H1 (cell line): ENCODE measurements at regions not wholly inside any gene's neighbourhood (a gene's known extent, or its start where the extent isn't known, plus 50 kb on each side); places are given as distances from the start of the nearest gene placed in this dataset.
A peak's percentile ranks its signal among the peaks of the same experiment; 100 is the strongest.

Experiments used
- CTCF ChIA-PET: fragments of 300-600 bp; sonication (Branson Sonifier 250); formaldehyde crosslinking; loops from one replicate; lab custom pipeline; 2021; ENCODE audit not compliant: partially characterized antibody; lab: Charles Lee
- POLR2A ChIA-PET: fragments of 300-600 bp; sonication (Branson Sonifier 250); formaldehyde crosslinking; loops from one replicate; lab custom pipeline; 2021; ENCODE audit warnings: inconsistent platforms; ENCODE audit not compliant: partially characterized antibody; lab: Charles Lee
- DNase-seq, 2 experiments: peaks; one replicate each; pipeline versions ENCODE4 v3.0.0 to v3.0.0-alpha.2; 2010 to 2022; ENCODE audit warnings: low spot score in 2 of 2, low read depth in 1 of 2, mixed read lengths in 1 of 2
- FAIRE-seq: peaks from 2 replicates; lab custom pipeline; 2011; peaks lifted over from hg19 to GRCh38; lab: Jason Lieb, UNC
- H2AFZ ChIP-seq: 2 replicates; pipeline ENCODE4 v1.8.1; 2012; ENCODE audit warnings: low read length, inconsistent platforms
- H2AK5ac ChIP-seq: 2 replicates; pipeline ENCODE4 v1.6.1; 2013; ENCODE audit warnings: low read depth, low read length
- H2BK120ac ChIP-seq: replicated peaks from 2 replicates; pipeline ENCODE3; 2013; ENCODE audit warnings: low read depth, low read length, inconsistent platforms
- H2BK12ac ChIP-seq: 2 replicates; pipeline ENCODE4 v1.6.1; 2013; ENCODE audit warnings: low read depth, low read length
- H2BK15ac ChIP-seq: 2 replicates; pipeline ENCODE4 v1.6.1; 2013; ENCODE audit warnings: low read length
- H2BK20ac ChIP-seq: 2 replicates; pipeline ENCODE4 v1.6.1; 2013; ENCODE audit warnings: low read length
- H2BK5ac ChIP-seq: 2 replicates; pipeline ENCODE4 v1.6.1; 2013; ENCODE audit warnings: low read depth, low read length
- H3K14ac ChIP-seq: 2 replicates; pipeline ENCODE4 v1.6.1; 2013; ENCODE audit warnings: inconsistent platforms; ENCODE audit not compliant: insufficient read length
- H3K18ac ChIP-seq: 2 replicates; pipeline ENCODE4 v1.6.1; 2013; ENCODE audit warnings: low read length; ENCODE audit errors: extremely low read depth
- H3K23ac ChIP-seq: 2 replicates; pipeline ENCODE4 v1.6.1; 2013; ENCODE audit warnings: inconsistent platforms; ENCODE audit not compliant: insufficient read length
- H3K23me2 ChIP-seq: 2 replicates; pipeline ENCODE4 v1.6.1; 2013; ENCODE audit warnings: low read depth, low read length
- H3K27ac ChIP-seq: 2 replicates; pipeline ENCODE4 v1.6.1; 2011; ENCODE audit warnings: low read depth, low read length, inconsistent platforms
- H3K27me3 ChIP-seq, 4 experiments: replicated peaks in 1 of 4; 1 replicate in 1 of 4; 2 replicates in 3 of 4; pipeline versions ENCODE4 v1.6.1 to v1.8.1; 2011 to 2013; ENCODE audit warnings: low read length in 3 of 4, mild to moderate bottlenecking in 3 of 4, inconsistent platforms in 2 of 4, mixed read lengths in 2 of 4, moderate library complexity in 1 of 4; ENCODE audit not compliant: control insufficient read depth in 3 of 4, insufficient read depth in 3 of 4; ENCODE audit errors: extremely low read depth in 1 of 4
- H3K36me3 ChIP-seq, 4 experiments: 2 replicates each; pipeline versions ENCODE4 v1.6.1 to v1.8.1; 2011 to 2013; ENCODE audit warnings: mild to moderate bottlenecking in 4 of 4, low read length in 3 of 4, moderate library complexity in 2 of 4, control low read depth in 1 of 4, inconsistent platforms in 1 of 4; ENCODE audit not compliant: insufficient read depth in 4 of 4, control insufficient read depth in 2 of 4
- H3K4ac ChIP-seq: replicated peaks from 2 replicates; pipeline ENCODE3; 2013; ENCODE audit warnings: low read length, low read depth, mixed read lengths, inconsistent platforms; ENCODE audit not compliant: insufficient read length
- H3K4me1 ChIP-seq, 4 experiments: replicated peaks in 1 of 4; 1 replicate in 1 of 4; 2 replicates in 3 of 4; pipeline versions ENCODE4 v1.6.1 to v1.8.1; 2011 to 2013; ENCODE audit warnings: low read length in 3 of 4, inconsistent platforms in 2 of 4, mixed read lengths in 1 of 4; ENCODE audit not compliant: insufficient read depth in 4 of 4, control insufficient read depth in 3 of 4
- H3K4me2 ChIP-seq, 2 experiments: 2 replicates each; pipeline versions ENCODE4 v1.6.1 to v1.8.1; 2011 to 2013; ENCODE audit warnings: low read depth in 2 of 2, low read length in 2 of 2, control low read depth in 1 of 2, inconsistent platforms in 1 of 2, mild to moderate bottlenecking in 1 of 2; ENCODE audit not compliant: insufficient read depth in 1 of 2
- H3K4me3 ChIP-seq, 4 experiments: fragments of 200-600, 300-600 bp in 1 of 4; sonication (generic), shearing (Covaris generic), sonication (Bioruptor Twin) in 1 of 4; 2 replicates each; pipeline versions ENCODE4 v1.5.1 to v1.8.1; 2011 to 2016; ENCODE audit warnings: low read length in 4 of 4, low read depth in 3 of 4, control low read depth in 2 of 4, inconsistent platforms in 2 of 4, mild to moderate bottlenecking in 2 of 4, mixed read lengths in 1 of 4, moderate library complexity in 1 of 4; ENCODE audit not compliant: insufficient read depth in 2 of 4; ENCODE audit errors: extremely low read depth in 1 of 4
- H3K56ac ChIP-seq: replicated peaks from 2 replicates; pipeline ENCODE3; 2013; ENCODE audit warnings: low read depth, mild to moderate bottlenecking, mixed read lengths, low read length, inconsistent platforms; ENCODE audit not compliant: insufficient read length
- H3K79me1 ChIP-seq: 2 replicates; pipeline ENCODE4 v1.6.1; 2013; ENCODE audit warnings: low read depth, low read length, control low read depth
- H3K79me2 ChIP-seq, 2 experiments: 2 replicates each; pipeline versions ENCODE4 v1.6.1 to v1.8.1; 2012 to 2013; ENCODE audit warnings: low read length in 2 of 2, mild to moderate bottlenecking in 2 of 2, inconsistent platforms in 1 of 2; ENCODE audit not compliant: insufficient read depth in 2 of 2, control insufficient read depth in 1 of 2
- H3K9ac ChIP-seq, 4 experiments: replicated peaks in 1 of 4; 1 replicate in 1 of 4; 2 replicates in 3 of 4; pipeline versions ENCODE4 v1.6.1 to v1.8.1; 2011 to 2013; ENCODE audit warnings: low read depth in 3 of 4, low read length in 3 of 4, control low read depth in 2 of 4, mild to moderate bottlenecking in 2 of 4, moderate library complexity in 2 of 4, inconsistent platforms in 1 of 4; ENCODE audit errors: extremely low read depth in 1 of 4
- H3K9me3 ChIP-seq, 2 experiments: 2 replicates each; pipeline versions ENCODE4 v1.6.1 to v1.8.1; 2012 to 2013; ENCODE audit warnings: mild to moderate bottlenecking in 2 of 2, moderate library complexity in 2 of 2, control low read depth in 1 of 2, inconsistent platforms in 1 of 2, low read depth in 1 of 2, low read length in 1 of 2, mixed read lengths in 1 of 2; ENCODE audit not compliant: insufficient read depth in 2 of 2
- H4K20me1 ChIP-seq, 2 experiments: replicated peaks in 1 of 2; 2 replicates each; pipeline versions ENCODE3 to v1.8.1; 2011 to 2013; ENCODE audit warnings: inconsistent platforms in 2 of 2, low read length in 2 of 2, mild to moderate bottlenecking in 1 of 2; ENCODE audit not compliant: insufficient read depth in 2 of 2, control insufficient read depth in 1 of 2
- H4K5ac ChIP-seq: 2 replicates; pipeline ENCODE4 v1.6.1; 2013; ENCODE audit warnings: low read length, low read depth, mixed read lengths, inconsistent platforms; ENCODE audit not compliant: insufficient read length
- H4K8ac ChIP-seq: 2 replicates; pipeline ENCODE4 v1.8.0; 2013; ENCODE audit warnings: mild to moderate bottlenecking, moderate library complexity, low read length, inconsistent platforms; ENCODE audit not compliant: insufficient read depth; ENCODE audit errors: extremely low read depth
- H4K91ac ChIP-seq: replicated peaks from 2 replicates; pipeline ENCODE3; 2013; ENCODE audit warnings: low read length, mixed read lengths, inconsistent platforms; ENCODE audit not compliant: insufficient read length
- JUND ChIP-seq: IDR thresholded peaks from 2 replicates; pipeline ENCODE4 v1.6.1; 2011; ENCODE audit warnings: mild to moderate bottlenecking, improper control_type of control experiment, low read length
- MAFK ChIP-seq: IDR thresholded peaks from 2 replicates; pipeline ENCODE4 v1.6.1; 2012; ENCODE audit warnings: low read depth, mild to moderate bottlenecking, improper control_type of control experiment, low read length
- SIN3A ChIP-seq, 2 experiments: IDR thresholded peaks in 1 of 2; conservative IDR thresholded peaks in 1 of 2; 2 replicates each; pipeline ENCODE4 v1.6.1; 2011 to 2012; ENCODE audit warnings: low read length in 2 of 2, improper control_type of control experiment in 1 of 2, low read depth in 1 of 2, mild to moderate bottlenecking in 1 of 2
- SUZ12 ChIP-seq: fragments of 200-600 bp; sonication (generic); IDR thresholded peaks from 2 replicates; pipeline ENCODE4 v1.6.1; 2012; ENCODE audit warnings: mild to moderate bottlenecking, inconsistent platforms, low read length, moderate library complexity, mixed read lengths
- WGBS, 2 experiments: shearing (Covaris generic) in 1 of 2; methylation state at CpG; one replicate each; pipeline versions ENCODE4 v1.1.6 to v1.1.7; 2013 to 2015; ENCODE audit warnings: low lambda C conversion rate in 2 of 2, mixed read lengths in 2 of 2, inconsistent platforms in 1 of 2, low coverage in 1 of 2, missing lambda C conversion rate in 1 of 2; ENCODE audit not compliant: insufficient replicate concordance in 2 of 2, insufficient coverage in 1 of 2, insufficient read length in 1 of 2; ENCODE audit errors: extremely low coverage in 1 of 2, missing lambda C conversion rate in 1 of 2; 5-methylcytosine and 5-hydroxymethylcytosine counted together
- TF ChIP-seq, protein P1 (sequence below), 3 experiments: IDR thresholded peaks; 1 replicate in 2 of 3; 2 replicates in 1 of 3; pipeline versions ENCODE4 v1.5.1 to v1.6.1; 2011; ENCODE audit warnings: low read length in 3 of 3, mild to moderate bottlenecking in 3 of 3, inconsistent platforms in 2 of 3, low read depth in 1 of 3, moderate library complexity in 1 of 3; ENCODE audit not compliant: insufficient read depth in 1 of 3; ENCODE audit errors: control extremely low read depth in 1 of 3

- H4K91ac ChIP-seq: no peak overlapping the region
- H3K4ac ChIP-seq: no peak overlapping the region
- no peak overlapping the region for H2BK20ac ChIP-seq
- no peak overlapping the region for H2BK5ac ChIP-seq
- DNase-seq: no peak
- peaks cover 8 to 26% (median 18%) of the 10 kb centered on the region in 4 experiments; a peak in 6 of 7 replicates for H3K27me3 ChIP-seq
- no peak overlapping the region for H2BK120ac ChIP-seq
- H3K4me1 ChIP-seq: 0 out of 7 replicates have a peak, but pooled peaks cover 0 to 3% (median 0%) of the 10 kb centered on the region in 4 experiments
- H3K79me1 ChIP-seq: no peaks in the 10 kb centered on the region
- no peaks in the 10 kb centered on the region for H3K79me2 ChIP-seq
- no peak overlapping the region for H2AK5ac ChIP-seq
- no peaks in the 10 kb centered on the region for H4K20me1 ChIP-seq
- no peak overlapping the region for H2AFZ ChIP-seq
- no peaks in the 10 kb centered on the region for H3K9me3 ChIP-seq
- H3K18ac ChIP-seq: no peak overlapping the region
- H3K9ac ChIP-seq: peak overlapping the region in 1 of 4 experiments; percentile 18; a peak in 2 of 7 replicates
- H3K14ac ChIP-seq: no peak overlapping the region
- H4K5ac ChIP-seq: no peak overlapping the region
- ChIA-PET CTCF (no interaction called here), POLR2A (interaction anchor here (0.7 to 1.8 kb wide), 4 partner anchors 11 to 216 kb away, joined by 4 to 9 read pairs (median 5); partner anchors contain the start of gene HMGN4)
- H3K27ac ChIP-seq: no peak overlapping the region
- H3K36me3 ChIP-seq: no peaks in the 10 kb centered on the region
- TF ChIP-seq, protein P1, sequence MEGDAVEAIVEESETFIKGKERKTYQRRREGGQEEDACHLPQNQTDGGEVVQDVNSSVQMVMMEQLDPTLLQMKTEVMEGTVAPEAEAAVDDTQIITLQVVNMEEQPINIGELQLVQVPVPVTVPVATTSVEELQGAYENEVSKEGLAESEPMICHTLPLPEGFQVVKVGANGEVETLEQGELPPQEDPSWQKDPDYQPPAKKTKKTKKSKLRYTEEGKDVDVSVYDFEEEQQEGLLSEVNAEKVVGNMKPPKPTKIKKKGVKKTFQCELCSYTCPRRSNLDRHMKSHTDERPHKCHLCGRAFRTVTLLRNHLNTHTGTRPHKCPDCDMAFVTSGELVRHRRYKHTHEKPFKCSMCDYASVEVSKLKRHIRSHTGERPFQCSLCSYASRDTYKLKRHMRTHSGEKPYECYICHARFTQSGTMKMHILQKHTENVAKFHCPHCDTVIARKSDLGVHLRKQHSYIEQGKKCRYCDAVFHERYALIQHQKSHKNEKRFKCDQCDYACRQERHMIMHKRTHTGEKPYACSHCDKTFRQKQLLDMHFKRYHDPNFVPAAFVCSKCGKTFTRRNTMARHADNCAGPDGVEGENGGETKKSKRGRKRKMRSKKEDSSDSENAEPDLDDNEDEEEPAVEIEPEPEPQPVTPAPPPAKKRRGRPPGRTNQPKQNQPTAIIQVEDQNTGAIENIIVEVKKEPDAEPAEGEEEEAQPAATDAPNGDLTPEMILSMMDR (IDR thresholded peaks at IDR 0.05; ENCODE audit: control extremely low read depth in 1 of 3, insufficient read depth in 1 of 3, low read depth in 1 of 3, low read length in 3 of 3): no peak
- TF ChIP-seq SIN3A (conservative IDR thresholded peaks at IDR 0.05 in 1 of 2, IDR thresholded peaks at IDR 0.05 in 1 of 2; ENCODE audit: low read depth in 1 of 2, low read length in 2 of 2) (no peak), MAFK (0 out of 2 replicates have a peak, but pooled peaks have one; percentile 8), JUND (no peak), SUZ12 (peak; percentile 32; the same call in 1 of the 2 replicates)
- H3K56ac ChIP-seq: no peak overlapping the region
- no peak for FAIRE-seq
- H4K8ac ChIP-seq: no peak overlapping the region
- 4% methylated on average over 15 of the region's 15 CpGs; no CpG with 5 or more reads in 1 of the 2 experiments for WGBS, 2 experiments
- no peak overlapping the region for H3K23ac ChIP-seq
- H2BK12ac ChIP-seq: no peak overlapping the region
- 0 out of 2 replicates have a peak, but pooled peaks cover 1% of the 10 kb centered on the region for H3K23me2 ChIP-seq
- H3K4me3 ChIP-seq: peak overlapping the region; percentile 60 to 81 (median 71)
- peak overlapping the region; percentile 71 to 94 for H3K4me2 ChIP-seq
- H2BK15ac ChIP-seq: no peak overlapping the region
These were observed 94.7 kb upstream of the ZNF322 start for GRCh38 chr6:26754212-26754611.
